ENCODE measurements at regions not wholly inside any gene's neighbourhood (a gene's known extent, or its start where the extent isn't known, plus 50 kb on each side); places are given as distances from the start of the nearest gene placed in this dataset.
"Not testable (repeated sequence)": the region's sequence is repeated elsewhere in the genome, so short reads cannot be mapped to it uniquely, and the experiment has no call there.

- Histone ChIP-seq H3K36me3 (replicated peaks) (no peaks in the 10 kb centered on the region), H3K9me3 (no peaks in the 10 kb centered on the region), H3K4me3 (no peak overlapping the region), H3K4me1 (no peaks in the 10 kb centered on the region), H3K27me3 (ENCODE audit: low read depth) (no peaks in the 10 kb centered on the region)
- DNase-seq (ENCODE audit: low spot score in 2 of 2) = no peak
- in situ Hi-C loops (cut with MboI; ENCODE audit: low sequenced_read_pairs) = no loop called here
Observed at GRCh38 chr7:108863227-108863848, 293.7 kb downstream of the DNAJB9 start.

GRCh38 chr7:108869070-108869469 lies 299.4 kb downstream of the DNAJB9 start:
- no peak overlapping the region for H3K4me3 ChIP-seq
- no peaks in the 10 kb centered on the region for H3K9me3 ChIP-seq
- no peak for DNase-seq (ENCODE audit: low spot score in 2 of 2)
- no peaks in the 10 kb centered on the region for H3K4me1 ChIP-seq
- no peaks in the 10 kb centered on the region for H3K36me3 ChIP-seq (replicated peaks)
- in situ Hi-C loops (cut with MboI; ENCODE audit: low sequenced_read_pairs) = no loop called here
- H3K27me3 ChIP-seq (ENCODE audit: low read depth) = no peaks in the 10 kb centered on the region

GRCh38 chr7:108875139-108875538 lies 305.5 kb downstream of the DNAJB9 start:
- Histone ChIP-seq H3K4me3 (no peak overlapping the region), H3K4me1 (no peaks in the 10 kb centered on the region), H3K9me3 (no peaks in the 10 kb centered on the region), H3K27me3 (ENCODE audit: low read depth) (no peaks in the 10 kb centered on the region), H3K36me3 (replicated peaks) (no peaks in the 10 kb centered on the region)
- in situ Hi-C loops (cut with MboI; ENCODE audit: low sequenced_read_pairs) = no loop called here
- peak in 1 of 2 experiments; percentile 61 for DNase-seq (ENCODE audit: low spot score in 2 of 2)

GRCh38 chr7:108890862-108891261 lies 321.2 kb downstream of the DNAJB9 start:
- Histone ChIP-seq H3K9me3 (no peaks in the 10 kb centered on the region), H3K36me3 (replicated peaks) (no peaks in the 10 kb centered on the region), H3K27me3 (ENCODE audit: low read depth) (no peaks in the 10 kb centered on the region), H3K4me1 (no peaks in the 10 kb centered on the region), H3K4me3 (no peak overlapping the region)
- in situ Hi-C loops (cut with MboI; ENCODE audit: low sequenced_read_pairs) = no loop called here
- DNase-seq (ENCODE audit: low spot score in 2 of 2) = no peak

- Histone ChIP-seq H3K4me3 (no peak overlapping the region), H3K4me1 (no peaks in the 10 kb centered on the region), H3K9me3 (no peaks in the 10 kb centered on the region), H3K27me3 (ENCODE audit: low read depth) (no peaks in the 10 kb centered on the region), H3K36me3 (replicated peaks) (no peaks in the 10 kb centered on the region)
- DNase-seq (ENCODE audit: low spot score in 2 of 2) = no peak
- in situ Hi-C loops (cut with MboI; ENCODE audit: low sequenced_read_pairs) = no loop called here
Observed at GRCh38 chr7:108908456-108908855, 338.8 kb downstream of the DNAJB9 start.

- in situ Hi-C loops (cut with MboI; ENCODE audit: low sequenced_read_pairs) = no loop called here
- Histone ChIP-seq H3K36me3 (replicated peaks) (no peaks in the 10 kb centered on the region), H3K4me1 (no peaks in the 10 kb centered on the region), H3K27me3 (ENCODE audit: low read depth) (no peaks in the 10 kb centered on the region), H3K9me3 (peaks cover 2% of the 10 kb centered on the region; the same call in 1 of the 2 replicates), H3K4me3 (no peak overlapping the region)
- DNase-seq (ENCODE audit: low spot score in 2 of 2) = no peak
Observed at GRCh38 chr7:108911016-108911415, 341.3 kb downstream of the DNAJB9 start.

GRCh38 chr7:108920490-108920889 lies 350.8 kb downstream of the DNAJB9 start:
- Histone ChIP-seq H3K27me3 (ENCODE audit: low read depth) (no peaks in the 10 kb centered on the region), H3K9me3 (no peaks in the 10 kb centered on the region), H3K4me3 (no peak overlapping the region), H3K36me3 (replicated peaks) (no peaks in the 10 kb centered on the region), H3K4me1 (no peaks in the 10 kb centered on the region)
- in situ Hi-C loops (cut with MboI; ENCODE audit: low sequenced_read_pairs) = no loop called here
- DNase-seq (ENCODE audit: low spot score in 2 of 2) = no peak

- H3K36me3 ChIP-seq (replicated peaks); DNase-seq (ENCODE audit: low spot score in 2 of 2); in situ Hi-C loops (cut with MboI; ENCODE audit: low sequenced_read_pairs); H3K4me3 ChIP-seq; H3K4me1 ChIP-seq; H3K27me3 ChIP-seq (ENCODE audit: low read depth); H3K9me3 ChIP-seq: not testable (repeated sequence)
Observed at GRCh38 chr7:108943048-108943447, 373.4 kb downstream of the DNAJB9 start.

- Histone ChIP-seq H3K9me3 (no peaks in the 10 kb centered on the region; the same call in 1 of the 2 replicates), H3K36me3 (replicated peaks) (no peaks in the 10 kb centered on the region), H3K27me3 (ENCODE audit: low read depth) (no peaks in the 10 kb centered on the region), H3K4me3 (no peak overlapping the region), H3K4me1 (no peaks in the 10 kb centered on the region)
- no peak for DNase-seq (ENCODE audit: low spot score in 2 of 2)
- in situ Hi-C loops (cut with MboI; ENCODE audit: low sequenced_read_pairs) = no loop called here
Observed at GRCh38 chr7:108947526-108947925, 377.9 kb downstream of the DNAJB9 start.

GRCh38 chr7:108972004-108972403 lies 402.3 kb downstream of the DNAJB9 start:
- no peaks in the 10 kb centered on the region for H3K36me3 ChIP-seq (replicated peaks)
- no peaks in the 10 kb centered on the region for H3K9me3 ChIP-seq
- no peaks in the 10 kb centered on the region; the same call in 1 of the 2 replicates for H3K4me1 ChIP-seq
- H3K4me3 ChIP-seq = no peak overlapping the region
- in situ Hi-C loops (cut with MboI; ENCODE audit: low sequenced_read_pairs) = no loop called here
- H3K27me3 ChIP-seq (ENCODE audit: low read depth) = peaks cover 3% of the 10 kb centered on the region
- DNase-seq (ENCODE audit: low spot score in 2 of 2) = no peak

- H3K27me3 ChIP-seq (ENCODE audit: low read depth) = peaks cover 3% of the 10 kb centered on the region
- no peaks in the 10 kb centered on the region; the same call in 1 of the 2 replicates for H3K4me1 ChIP-seq
- in situ Hi-C loops (cut with MboI; ENCODE audit: low sequenced_read_pairs) = no loop called here
- peak in 1 of 2 experiments; percentile 53 for DNase-seq (ENCODE audit: low spot score in 2 of 2)
- H3K4me3 ChIP-seq = no peak overlapping the region
- no peaks in the 10 kb centered on the region for H3K9me3 ChIP-seq
- H3K36me3 ChIP-seq (replicated peaks) = no peaks in the 10 kb centered on the region
Observed at GRCh38 chr7:108973075-108973474, 403.4 kb downstream of the DNAJB9 start.

- Histone ChIP-seq H3K4me1 (no peaks in the 10 kb centered on the region; the same call in 1 of the 2 replicates), H3K4me3 (no peak overlapping the region), H3K36me3 (replicated peaks) (no peaks in the 10 kb centered on the region), H3K9me3 (no peaks in the 10 kb centered on the region), H3K27me3 (ENCODE audit: low read depth) (peaks cover 3% of the 10 kb centered on the region)
- in situ Hi-C loops (cut with MboI; ENCODE audit: low sequenced_read_pairs) = no loop called here
- DNase-seq (ENCODE audit: low spot score in 2 of 2) = no peak
Observed at GRCh38 chr7:108974641-108975040, 405.0 kb downstream of the DNAJB9 start.

GRCh38 chr7:108985037-108985436 lies 415.4 kb downstream of the DNAJB9 start:
- Histone ChIP-seq H3K9me3 (no peaks in the 10 kb centered on the region), H3K27me3 (ENCODE audit: low read depth) (no peaks in the 10 kb centered on the region), H3K4me3 (no peak overlapping the region), H3K36me3 (replicated peaks) (no peaks in the 10 kb centered on the region), H3K4me1 (peaks cover 5% of the 10 kb centered on the region; the same call in 1 of the 2 replicates)
- no peak for DNase-seq (ENCODE audit: low spot score in 2 of 2)
- in situ Hi-C loops (cut with MboI; ENCODE audit: low sequenced_read_pairs) = no loop called here

- no peaks in the 10 kb centered on the region for H3K27me3 ChIP-seq (ENCODE audit: low read depth)
- peaks cover 6% of the 10 kb centered on the region for H3K4me1 ChIP-seq
- in situ Hi-C loops (cut with MboI; ENCODE audit: low sequenced_read_pairs) = no loop called here
Observed at GRCh38 chr7:108989319-108989718, 419.6 kb downstream of the DNAJB9 start.

GRCh38 chr7:108997480-108997879 lies 427.8 kb downstream of the DNAJB9 start:
- in situ Hi-C loops (cut with MboI; ENCODE audit: low sequenced_read_pairs) = no loop called here
- H3K4me1 ChIP-seq = peaks cover 12% of the 10 kb centered on the region
- no peaks in the 10 kb centered on the region for H3K36me3 ChIP-seq (replicated peaks)
- H3K9me3 ChIP-seq = no peaks in the 10 kb centered on the region
- DNase-seq (ENCODE audit: low spot score in 2 of 2) = no peak
- no peaks in the 10 kb centered on the region for H3K27me3 ChIP-seq (ENCODE audit: low read depth)
- H3K4me3 ChIP-seq = no peak overlapping the region

More at GRCh38 chr7:108989319-108989718, 419.6 kb downstream of the DNAJB9 start:
- no peaks in the 10 kb centered on the region for H3K9me3 ChIP-seq
- DNase-seq (ENCODE audit: low spot score in 2 of 2) = no peak
- no peaks in the 10 kb centered on the region for H3K36me3 ChIP-seq (replicated peaks)
- H3K4me3 ChIP-seq = no peak overlapping the region
